GM21529 (cell line): ENCODE measurements at regions not wholly inside any gene's neighbourhood (a gene's known extent, or its start where the extent isn't known, plus 50 kb on each side); places are given as distances from the start of the nearest gene placed in this dataset.
"Not testable (repeated sequence)": the region's sequence is repeated elsewhere in the genome, so short reads cannot be mapped to it uniquely, and the experiment has no call there.

Source experiments
- ATAC-seq: cut with Tn5 transposase; IDR thresholded peaks from one replicate; pipeline ENCODE4 v1.9.1; 2021; ENCODE audit not compliant: unreplicated experiment

GRCh38 chr10:44013981-44014380, 365.3 kb upstream of the ZNF32 start:
- no peak for ATAC-seq

GRCh38 chr10:44012921-44013320, 364.2 kb upstream of the ZNF32 start:
- no peak for ATAC-seq

DNA sequence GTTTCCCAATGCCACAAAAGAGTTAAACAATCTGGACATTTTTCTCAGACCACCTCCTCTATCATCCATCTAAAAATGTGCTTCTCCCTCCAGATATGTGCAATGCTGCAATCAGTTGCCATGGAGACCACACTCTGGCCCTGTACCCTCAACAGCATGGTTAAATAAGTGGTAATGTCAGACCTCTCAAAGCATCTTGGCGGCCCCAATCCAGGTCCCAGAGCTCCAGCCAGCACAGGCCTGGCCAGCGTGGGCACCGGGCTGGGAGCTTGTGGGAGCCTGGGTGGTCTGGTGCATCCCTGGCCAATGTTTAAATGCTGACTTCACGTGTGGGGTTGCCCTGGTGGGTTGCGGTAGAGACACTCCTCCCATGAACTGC, 362.9 kb upstream of the ZNF32 start:
- no peak for ATAC-seq

- ATAC-seq: peak; percentile 96
Observed at GRCh38 chr10:44010873-44011602, 362.4 kb upstream of the ZNF32 start.

DNA sequence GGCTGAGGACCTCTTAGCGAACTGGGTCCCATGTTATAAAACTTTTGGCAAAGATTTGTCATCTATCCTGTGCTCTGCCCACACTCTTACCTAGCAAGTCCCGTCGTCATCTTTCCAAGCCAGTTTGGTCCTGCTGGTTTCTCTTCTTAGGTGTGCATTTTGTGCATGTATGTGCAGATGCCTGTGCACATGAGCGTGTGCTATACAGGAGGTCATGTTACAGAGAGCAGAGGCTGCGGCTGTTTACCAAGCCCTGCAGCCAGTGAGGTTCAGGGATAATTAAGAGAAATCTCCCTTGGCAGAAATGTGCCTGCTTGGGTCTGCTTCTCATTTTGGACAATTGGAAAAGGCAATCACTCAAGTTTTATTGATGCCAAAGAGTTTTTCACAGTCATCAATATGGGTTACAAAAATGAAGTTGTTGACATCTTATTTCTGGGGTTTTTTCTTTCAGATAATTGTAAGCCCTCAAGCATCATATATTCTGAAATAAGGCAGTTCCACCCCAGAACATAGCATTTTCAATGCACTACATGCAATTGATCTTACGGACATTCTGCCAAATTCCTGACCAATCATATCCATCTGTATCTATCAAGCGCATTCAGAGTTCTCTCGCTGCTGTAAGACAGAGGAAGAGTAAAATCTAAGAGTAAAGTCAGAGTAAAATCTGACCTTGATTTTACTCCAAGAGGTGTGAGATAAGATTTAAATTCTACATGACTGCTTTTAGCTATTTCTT, 361.4 kb upstream of the ZNF32 start:
- ATAC-seq: no peak

DNA sequence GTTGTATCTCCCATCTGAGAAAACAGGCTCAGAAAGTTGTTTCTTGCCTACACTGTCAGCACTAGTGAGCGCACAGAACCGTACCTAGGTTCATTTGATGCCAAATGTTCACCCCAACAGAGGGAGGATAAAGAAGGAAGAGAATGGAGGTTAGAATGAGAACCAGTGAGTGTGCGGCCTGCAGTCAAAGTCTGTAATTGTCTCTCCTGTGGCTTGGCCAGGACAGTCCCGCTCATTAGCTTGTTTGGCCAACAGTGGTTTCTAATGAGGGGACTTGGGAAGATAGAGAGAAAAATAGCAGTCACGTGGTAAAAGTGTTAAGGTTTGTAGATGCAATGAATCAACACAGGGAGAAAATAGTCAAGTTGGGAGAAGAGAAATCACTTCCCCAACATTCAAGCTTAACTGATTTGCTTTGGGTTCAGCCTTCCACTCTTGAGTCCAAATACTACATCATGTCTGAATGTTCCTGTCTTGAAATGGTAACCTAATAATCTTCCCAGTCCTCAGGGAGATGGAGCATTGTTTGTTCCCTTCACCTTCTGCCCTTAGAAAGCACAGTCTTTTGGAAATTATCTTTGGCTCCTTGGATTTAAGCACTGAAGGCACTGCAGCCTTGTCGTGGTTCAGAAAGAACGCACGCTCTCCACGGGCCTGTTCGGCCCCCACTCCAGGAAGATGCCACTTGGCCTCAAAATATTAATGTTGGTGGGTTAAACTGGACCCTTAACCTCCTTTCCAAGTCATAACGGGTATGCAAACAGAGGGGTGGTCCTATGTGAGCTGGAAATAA, 360.4 kb upstream of the ZNF32 start:
- no peak for ATAC-seq

DNA sequence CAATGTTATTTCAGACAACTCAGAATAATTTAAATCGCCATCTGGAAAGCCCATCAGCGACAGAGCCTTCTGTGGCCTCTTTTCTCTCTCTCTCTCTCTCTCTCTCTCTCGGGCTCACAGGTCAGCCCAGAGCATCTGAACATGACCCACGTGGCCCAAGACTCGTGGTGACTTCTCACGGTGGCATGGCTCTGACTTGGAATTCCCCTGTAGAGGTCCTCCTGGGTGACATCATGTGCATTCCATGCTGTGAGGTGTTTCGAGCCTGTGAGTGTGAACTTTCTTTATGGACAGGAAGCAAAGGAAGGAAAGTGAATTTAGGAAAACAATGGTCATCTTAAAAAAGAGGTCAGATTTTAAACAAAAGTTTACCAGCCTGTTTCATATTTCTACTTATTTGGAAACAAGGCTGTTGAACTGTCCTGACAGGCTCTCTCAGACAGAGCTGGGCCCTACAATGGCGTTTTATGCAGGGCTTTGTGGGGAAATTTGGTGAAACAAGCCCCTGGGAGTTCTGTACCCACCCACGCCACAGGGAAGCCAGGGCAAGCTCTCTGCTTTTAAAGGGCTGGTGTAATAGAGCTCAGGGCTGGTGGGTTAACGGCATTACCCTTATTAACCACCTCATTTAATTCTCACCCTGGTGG, 359.7 kb upstream of the ZNF32 start:
- peak; percentile 22 for ATAC-seq

GRCh38 chr10:44006771-44007170, 358.1 kb upstream of the ZNF32 start:
- no peak for ATAC-seq

GRCh38 chr10:44005788-44006099, 357.1 kb upstream of the ZNF32 start:
- no peak for ATAC-seq

DNA sequence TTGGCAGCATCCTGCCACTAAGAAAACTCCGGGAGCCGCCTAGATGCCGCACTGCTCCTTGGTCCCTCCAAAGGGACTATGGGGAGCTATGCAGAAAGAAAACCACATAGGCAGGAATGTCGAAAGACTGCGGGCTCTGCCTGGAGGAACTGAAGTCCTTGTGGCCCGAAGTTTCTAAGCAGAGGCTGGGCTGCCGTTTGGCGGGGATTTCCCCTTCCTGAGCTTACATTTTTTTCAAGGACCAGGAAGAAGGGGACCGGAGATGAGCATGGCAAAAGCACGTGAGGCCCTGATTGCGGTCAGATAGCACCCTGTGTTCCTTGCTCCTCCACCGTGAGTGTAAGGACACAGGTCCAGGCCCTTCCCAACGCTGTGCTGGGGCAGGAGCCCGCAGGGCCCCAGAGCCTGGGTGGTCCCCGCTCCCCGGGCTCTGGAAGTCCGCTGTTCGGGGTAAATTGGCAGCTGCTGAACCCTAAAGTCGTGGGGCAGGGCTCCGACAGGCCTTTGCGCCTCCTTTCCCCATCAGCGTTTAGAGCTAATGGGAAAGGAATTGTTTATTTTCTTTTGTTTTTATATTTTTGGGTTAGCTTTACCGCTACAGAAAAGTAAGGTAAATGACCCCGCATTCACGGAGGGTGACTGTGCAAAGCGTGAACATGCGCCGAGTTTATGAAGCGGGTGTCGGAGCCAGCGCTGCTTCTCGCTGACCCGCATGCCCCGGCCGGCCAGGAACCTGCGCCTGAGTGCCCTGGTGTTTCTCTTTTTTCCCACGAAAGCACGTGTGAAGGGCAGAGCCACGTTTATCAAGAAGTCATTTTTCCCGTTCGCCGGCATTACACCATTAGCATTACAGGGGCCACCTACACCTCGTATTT, 356.5 kb upstream of the ZNF32 start:
- ATAC-seq: no peak

- ATAC-seq: no peak
Observed at GRCh38 chr10:43998021-43998809, 349.5 kb upstream of the ZNF32 start.

DNA sequence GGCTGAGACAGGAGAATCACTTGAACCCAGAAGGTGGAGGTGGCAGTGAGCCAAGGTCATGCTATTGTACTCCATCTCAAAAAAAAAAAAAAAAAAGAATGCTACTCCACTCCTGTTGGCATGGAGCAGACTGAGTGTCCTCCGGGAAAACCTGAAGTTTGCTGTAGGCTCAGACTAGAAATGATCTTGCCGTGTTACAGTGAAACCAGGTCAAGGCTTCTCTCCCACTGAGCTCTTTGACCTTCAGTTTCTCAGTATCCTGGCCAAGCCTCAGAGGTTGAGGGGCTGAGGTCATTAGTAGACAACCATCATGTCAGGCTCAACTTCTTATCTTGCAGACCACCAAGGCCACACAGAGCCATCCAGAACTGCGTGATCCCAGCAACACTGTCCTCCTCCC, 348.6 kb upstream of the ZNF32 start:
- ATAC-seq: no peak

GRCh38 chr10:43994539-43994938, 345.9 kb upstream of the ZNF32 start:
- ATAC-seq: no peak

- not testable (repeated sequence) for ATAC-seq
Observed at GRCh38 chr10:43992816-43993215, 344.1 kb upstream of the ZNF32 start.

DNA sequence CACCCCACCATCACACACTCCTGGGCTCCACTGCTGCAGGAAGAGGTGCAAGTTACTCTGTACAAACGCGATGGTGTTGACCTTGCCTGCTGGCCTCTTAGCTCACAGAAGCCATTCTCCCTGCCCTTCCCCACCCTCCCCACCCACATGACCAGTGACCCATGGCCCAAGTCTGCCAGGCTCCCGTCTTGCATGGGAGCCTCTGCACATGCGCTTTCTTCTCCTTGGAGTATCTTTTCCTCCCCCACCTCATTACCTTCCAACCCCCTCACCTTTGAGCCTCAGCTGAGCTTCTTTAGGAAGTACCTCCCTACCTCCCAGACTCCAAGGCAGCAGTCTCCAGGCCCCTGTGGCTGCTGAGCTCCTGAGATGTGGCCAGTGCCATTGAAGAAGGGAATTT, 337.7 kb upstream of the ZNF32 start:
- no peak for ATAC-seq

GRCh38 chr10:43985941-43986340, 337.3 kb upstream of the ZNF32 start:
- no peak for ATAC-seq

- ATAC-seq: no peak
Observed at GRCh38 chr10:43983856-43984271, 335.2 kb upstream of the ZNF32 start.

DNA sequence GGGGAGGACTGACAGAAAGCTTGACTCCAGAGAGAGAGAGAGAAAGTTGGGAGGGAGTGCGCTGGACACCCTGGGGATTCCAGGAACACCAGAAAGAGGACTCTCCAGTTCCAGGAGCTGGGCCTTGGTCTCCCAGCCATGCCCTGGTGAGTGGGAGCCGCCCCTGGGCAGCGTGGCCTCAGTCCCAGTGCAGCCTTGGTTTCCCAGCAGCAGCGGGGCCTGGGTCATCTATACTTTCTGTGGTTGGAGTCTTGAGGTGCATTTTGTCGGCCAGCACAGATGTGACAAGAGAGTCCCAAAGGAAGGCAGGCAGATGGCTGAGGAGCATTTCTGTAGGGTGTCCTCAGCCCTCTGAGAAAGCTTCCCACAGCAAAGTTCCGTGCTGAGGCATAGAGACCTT, 334.7 kb upstream of the ZNF32 start:
- ATAC-seq: no peak

DNA sequence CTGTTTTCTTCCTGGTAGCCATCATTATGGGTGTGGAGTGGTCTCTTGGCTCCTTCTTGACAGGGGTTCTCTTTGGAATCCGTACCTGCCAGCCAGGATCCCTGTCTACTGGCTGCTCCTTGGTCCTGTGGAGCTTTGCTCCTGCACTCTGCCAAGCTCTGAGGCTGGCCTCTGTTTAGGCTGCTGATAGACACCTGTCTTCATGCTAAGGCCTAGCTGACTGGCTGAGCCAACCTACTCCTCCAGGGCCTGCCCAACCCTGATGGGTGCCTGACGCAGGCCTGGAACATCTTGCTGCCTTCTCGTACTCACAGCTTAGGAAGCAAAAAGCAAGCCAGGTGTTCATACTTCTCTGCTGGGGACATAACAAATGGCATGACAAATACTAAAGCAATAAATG, 333.6 kb upstream of the ZNF32 start:
- no peak for ATAC-seq

DNA sequence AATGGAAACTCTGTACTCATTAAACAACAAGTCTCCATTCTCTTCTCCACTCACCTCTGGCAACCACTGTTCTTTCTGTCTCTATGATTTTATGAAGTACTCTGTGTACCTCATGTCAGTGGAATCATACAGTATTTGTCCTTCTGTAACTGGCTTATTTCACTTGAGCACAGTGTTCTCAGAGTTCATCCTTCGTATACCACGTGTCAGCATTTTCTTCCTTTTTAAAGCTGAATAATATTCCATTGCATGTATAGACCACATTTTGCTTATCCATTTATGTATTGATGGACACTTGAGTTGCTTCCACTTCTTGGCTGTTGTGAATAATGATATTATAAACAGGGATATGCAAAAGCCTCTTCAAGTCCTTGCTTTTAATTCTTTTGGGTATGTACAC, 333.0 kb upstream of the ZNF32 start:
- ATAC-seq: no peak
